ENCODE measurements at regions not wholly inside any gene's neighbourhood (a gene's known extent, or its start where the extent isn't known, plus 50 kb on each side); places are given as distances from the start of the nearest gene placed in this dataset.

DNA sequence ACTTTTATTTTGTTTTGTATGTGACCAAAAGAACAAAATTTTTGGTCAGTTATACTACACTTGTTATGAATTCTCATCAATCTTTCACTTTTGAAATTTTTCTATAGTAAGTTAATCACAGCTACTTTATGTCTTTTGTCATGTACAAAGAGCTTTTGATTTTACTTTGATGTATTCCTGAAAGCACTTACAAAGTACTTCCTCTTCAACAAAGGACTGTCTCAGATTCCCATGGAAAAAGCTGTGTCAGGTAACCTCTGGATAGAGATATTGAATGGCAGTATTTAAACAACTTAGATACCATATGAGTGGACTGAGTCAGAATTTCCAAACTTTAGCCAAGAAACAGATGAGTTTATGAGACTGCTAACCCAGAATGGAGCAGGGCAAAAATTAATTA is 689.3 kb upstream of the ATXN8OS start:
- DNase-seq, result no peak

DNA sequence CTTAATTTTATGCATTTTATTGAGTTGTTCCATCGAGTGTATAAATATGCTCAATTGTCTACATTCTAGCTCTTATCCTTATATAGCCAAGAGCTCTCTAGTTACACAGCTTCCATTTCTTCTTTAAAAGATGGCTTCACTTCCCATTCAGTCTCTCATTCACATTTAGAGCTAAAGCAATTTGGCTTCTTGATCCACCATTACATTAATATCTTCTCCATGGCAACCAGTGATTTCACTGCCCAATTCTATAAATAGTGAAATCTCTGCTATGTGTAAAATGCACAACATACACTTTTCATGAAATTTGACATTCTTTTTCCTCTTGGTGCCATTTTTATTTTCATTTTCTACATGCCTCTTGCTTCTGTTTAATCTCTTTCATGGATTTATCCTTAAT is 696.9 kb upstream of the ATXN8OS start:
- no peak for DNase-seq

DNA sequence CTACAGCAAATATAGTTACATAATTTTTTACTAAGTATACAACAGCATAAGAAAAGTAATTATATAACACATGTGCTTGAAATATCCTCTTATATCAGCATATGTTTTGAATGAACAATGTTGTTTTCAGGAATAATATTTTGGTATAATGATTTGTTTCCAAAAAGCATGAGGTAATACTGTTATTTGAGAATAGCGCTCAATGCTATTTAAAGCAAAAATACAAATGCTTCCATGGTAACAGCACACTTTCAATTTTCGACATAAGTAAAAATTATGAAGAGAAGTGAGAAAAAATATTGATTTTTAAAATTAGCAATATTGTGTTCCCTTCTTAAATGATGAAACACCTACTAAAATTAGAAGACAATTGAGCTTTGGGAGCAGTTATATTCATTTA is 715.9 kb upstream of the ATXN8OS start:
- DNase-seq, result no peak

DNA sequence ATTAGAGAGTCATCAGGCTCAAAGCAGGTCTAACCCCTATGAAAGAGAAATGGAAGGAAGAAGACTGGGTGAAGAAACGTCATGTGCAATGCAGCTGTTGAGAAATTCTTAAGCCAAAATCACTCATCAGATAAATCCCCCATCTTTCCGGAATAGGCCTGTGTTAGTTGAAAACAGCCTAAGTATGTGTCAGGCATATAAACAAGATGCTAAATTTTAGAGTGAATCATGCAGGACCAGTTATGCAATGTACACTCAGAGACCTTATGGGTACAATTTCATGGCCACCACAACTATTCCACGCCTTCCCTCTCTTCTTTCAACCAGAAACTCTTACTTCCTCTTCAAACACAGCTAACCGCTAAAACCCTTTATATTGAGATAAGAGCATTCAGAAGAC is 717.7 kb upstream of the ATXN8OS start:
- no peak for DNase-seq

DNA sequence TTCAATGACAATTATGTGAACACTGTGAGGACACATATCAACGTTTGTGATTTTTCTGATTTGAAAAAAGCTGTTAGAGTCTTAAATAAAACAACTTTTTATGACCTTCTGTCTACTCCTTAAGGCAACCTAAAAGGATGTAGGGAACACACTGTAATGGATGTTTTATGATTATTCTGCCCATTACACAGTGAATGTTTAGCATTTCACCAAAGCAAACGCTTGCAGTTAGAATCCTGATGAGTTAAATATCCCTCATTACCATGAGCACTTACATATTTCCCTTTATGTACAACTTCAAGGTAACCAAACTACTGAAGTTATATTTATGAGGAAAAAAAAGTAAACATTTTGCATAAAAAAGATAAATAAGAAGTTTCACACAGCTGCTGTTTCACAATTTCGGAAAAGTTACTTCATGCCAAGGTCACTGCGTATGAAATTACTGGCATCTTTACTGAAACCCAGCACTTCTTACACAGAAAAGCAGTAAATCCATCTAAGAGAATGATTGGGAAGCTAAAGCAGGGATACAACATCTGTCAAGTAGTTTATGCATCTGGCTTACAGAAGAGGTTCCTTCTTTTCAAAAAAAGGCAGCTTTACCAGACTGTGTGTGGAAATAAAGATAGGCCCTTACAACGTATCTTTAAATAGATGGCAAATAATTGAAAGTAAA is 733.7 kb upstream of the ATXN8OS start:
- DNase-seq, result no peak

DNA sequence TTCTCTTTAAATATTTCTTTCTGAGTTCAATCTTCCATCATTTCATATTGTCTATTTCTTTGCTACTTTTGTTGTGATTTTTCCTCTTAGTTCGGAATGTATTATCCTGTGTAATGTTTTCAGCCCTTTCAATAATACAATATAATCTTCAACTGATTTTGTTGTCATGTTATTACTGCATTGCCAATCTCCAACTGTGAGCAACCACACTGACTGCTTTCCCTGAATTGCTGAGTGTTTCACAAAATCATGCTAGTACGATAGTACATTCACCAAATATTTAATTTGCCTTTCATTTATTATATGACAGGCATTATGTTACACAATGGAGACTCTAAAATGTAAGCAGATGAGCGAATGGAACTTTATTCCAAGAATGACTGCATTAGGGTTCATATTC is 744.3 kb upstream of the ATXN8OS start:
- no peak for DNase-seq

DNA sequence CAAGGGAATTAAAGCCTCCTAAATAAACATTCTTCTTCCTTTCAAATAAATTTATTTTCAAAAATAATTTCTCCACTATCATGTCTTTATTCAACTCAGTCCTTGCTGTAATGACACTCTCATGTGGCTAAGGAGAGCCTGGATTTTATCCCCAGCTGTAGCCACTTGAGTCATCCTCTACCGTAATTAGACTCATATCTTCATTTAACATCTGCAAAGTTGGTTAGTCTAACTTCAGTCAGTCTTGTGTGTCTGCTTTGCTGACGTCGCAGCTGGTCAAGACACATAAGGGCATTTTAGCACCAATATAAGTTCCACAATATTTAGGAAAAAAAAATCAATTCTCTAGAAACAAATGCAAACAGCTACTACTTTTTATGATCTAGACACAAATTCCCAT is 776.4 kb upstream of the ATXN8OS start:
- DNase-seq, result no peak

- DNase-seq, result no peak
Measured at GRCh38 chr13:69324090-69324886, 783.3 kb upstream of the ATXN8OS start.

DNA sequence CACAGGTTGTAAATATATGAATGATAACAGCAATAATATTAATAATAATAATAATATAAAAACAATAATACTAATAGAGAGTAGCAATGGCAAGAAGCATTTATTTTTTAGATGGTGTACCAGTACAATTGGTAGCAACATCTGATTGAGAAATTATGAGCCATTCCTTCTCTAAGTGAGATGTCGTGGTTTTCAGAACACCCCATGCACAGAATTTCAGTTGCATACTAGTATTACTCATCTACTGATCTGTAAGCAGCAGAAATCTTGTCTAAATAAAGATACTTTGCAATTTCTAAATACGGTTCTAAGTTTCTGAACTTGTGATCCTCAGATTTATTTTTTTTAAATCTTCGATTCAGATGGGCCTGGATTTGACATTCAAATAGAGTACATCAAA is 788.0 kb upstream of the ATXN8OS start:
- DNase-seq, result no peak

- no peak for DNase-seq
Measured at GRCh38 chr13:69315039-69315438, 792.6 kb upstream of the ATXN8OS start.

- no peak for DNase-seq
Measured at GRCh38 chr13:69306766-69307165, 800.9 kb upstream of the ATXN8OS start.

DNA sequence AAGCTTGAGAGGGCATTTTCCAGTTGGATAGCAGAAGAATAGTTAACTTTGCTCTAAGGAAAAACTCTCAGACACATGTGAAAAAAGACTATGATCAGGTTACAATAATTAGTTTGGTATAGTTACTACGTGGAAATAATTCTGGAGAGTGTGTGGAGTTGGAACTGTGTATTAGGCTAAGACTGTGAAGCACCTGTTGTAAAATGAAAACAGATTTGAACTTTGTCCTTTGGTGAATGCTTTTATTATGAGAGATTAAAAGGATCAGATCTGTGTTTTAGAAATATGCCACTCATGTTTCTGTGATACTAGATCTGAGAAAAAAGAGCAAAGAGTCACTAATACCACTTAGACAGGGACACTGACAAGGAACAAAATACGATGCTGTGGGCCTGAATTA is 807.5 kb upstream of the ATXN8OS start:
- no peak for DNase-seq

DNA sequence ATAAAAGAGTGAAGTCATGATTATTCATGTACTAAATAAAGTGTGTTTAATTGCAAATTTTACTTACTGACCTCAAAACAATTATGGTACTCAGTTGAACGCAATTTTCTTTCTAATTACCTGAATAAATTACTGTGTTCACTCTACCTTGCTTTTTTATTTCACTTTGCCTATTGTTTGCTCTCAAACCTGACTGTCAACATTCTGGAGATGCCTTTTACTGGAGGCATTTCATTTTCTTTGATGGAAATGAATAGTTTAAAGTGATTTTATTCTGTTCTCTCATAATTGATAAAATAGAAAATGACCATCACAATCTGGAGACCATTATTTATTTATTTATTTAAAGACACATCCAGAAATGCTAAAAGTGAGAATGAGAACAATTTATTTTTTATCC is 811.5 kb upstream of the ATXN8OS start:
- DNase-seq, result no peak

DNA sequence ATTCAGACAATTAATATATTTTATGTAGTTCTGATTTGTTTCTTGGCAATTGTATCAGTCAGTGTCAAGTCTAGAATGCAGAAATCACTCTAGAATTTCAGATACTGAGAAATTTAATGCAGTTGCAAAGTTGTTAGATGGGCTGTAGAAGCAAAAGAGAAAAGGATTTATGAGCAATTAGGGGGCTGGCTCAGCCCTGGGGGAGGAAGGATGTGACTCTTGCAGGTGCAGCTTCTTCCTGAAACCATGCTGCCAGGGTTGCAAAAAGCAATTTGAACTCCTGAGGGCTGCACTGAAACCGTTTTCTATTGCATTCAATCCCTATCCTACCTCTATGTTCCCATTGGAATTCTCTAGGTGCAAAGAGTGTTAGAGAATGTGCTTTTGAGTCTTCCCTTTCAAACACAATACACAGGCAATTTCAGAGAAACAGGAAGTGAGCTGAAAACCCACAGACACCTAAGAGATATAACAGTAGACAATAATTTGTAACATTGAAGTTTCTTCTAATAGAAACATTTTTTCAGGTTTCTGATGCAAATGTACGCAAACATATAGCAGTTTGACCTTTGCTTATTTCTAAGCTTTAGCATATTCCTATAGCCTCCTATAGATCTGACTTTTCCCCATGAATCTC is 814.7 kb upstream of the ATXN8OS start:
- no peak for DNase-seq

GRCh38 chr13:69291292-69291906 is 816.2 kb upstream of the ATXN8OS start:
- no peak for DNase-seq

DNA sequence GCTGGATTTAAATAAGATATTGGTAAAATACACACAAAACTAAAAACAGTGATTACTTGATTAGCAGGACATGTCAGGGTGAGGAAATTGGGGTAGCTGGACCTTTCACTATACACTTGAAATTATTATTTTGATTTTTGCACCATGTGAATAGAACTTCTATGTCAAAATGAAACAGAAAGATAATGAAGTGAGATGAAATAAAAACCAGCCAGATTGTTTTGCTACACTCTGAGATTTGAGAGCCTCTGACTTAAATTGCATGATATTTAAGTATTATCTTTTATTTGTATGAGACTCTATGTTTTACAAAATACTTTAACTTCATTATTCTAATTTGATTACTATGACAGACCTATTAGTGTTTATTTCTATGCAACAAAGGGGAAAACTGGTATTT is 819.6 kb upstream of the ATXN8OS start:
- no peak for DNase-seq

- no peak for DNase-seq
Measured at GRCh38 chr13:69287050-69287698, 820.5 kb upstream of the ATXN8OS start.

DNA sequence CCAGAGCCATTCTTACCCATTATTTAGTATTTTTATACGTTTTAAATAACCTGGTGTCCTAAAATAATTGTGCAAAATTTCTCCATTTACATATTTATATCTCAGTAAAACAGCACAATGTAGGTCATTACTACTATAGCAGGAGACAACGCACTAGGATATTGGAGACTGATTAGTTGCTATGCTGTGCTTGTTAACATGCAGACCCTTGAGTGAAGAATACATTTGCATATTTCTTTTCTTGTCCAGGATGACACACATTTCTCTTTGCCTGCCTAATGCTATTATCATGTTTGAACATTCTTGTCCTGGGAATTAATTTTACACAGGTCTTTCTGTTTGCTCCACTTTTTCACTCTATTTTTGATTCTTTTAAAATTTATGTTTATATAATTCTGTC is 823.8 kb upstream of the ATXN8OS start:
- no peak for DNase-seq

DNA sequence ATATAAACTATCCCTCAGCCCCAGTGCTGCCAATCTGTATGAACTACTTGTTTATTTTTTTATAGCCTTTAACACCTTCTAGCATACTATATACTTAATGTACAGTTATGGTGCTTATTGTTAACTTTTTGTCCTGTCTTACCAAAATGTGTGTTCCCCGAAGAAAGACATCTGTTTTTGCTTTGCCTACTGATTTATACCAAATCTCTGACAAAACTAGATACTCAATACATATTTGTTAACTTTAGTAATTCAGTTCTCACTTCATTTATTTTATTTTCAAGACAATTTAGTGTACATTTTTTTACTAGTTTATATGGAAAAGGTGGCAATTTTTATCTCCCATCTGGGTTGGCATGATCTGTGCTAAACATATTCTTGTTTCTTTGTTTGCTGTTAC is 824.3 kb upstream of the ATXN8OS start:
- no peak for DNase-seq

GRCh38 chr13:69280399-69280798 is 827.2 kb upstream of the ATXN8OS start:
- no peak for DNase-seq

DNA sequence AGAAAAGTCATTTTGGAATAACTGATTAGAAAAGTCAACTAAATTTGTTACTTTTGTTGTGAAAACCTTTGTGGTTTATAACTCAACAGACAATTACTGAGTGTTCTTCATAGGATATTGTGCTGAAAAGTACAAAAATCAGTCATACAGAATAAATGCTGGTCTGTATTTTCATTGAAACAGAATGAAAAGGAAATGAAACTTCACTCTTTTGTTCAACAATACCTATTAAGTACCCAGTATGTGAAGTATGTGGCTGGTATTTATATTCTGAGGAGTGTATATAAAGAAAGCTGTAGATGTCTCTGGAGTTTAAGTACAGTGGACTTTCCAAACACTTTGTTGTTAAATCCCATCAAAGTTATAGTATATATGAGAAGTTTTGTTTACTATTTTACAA is 828.4 kb upstream of the ATXN8OS start:
- DNase-seq, result no peak

GRCh38 chr13:69274231-69274630 is 833.4 kb upstream of the ATXN8OS start:
- DNase-seq, result no peak
